GM23338 (cell line): ENCODE measurements at regions not wholly inside any gene's neighbourhood (a gene's known extent, or its start where the extent isn't known, plus 50 kb on each side); places are given as distances from the start of the nearest gene placed in this dataset.

Experiments used
- ATAC-seq: fragments of 200-7000 bp; cut with Tn5 transposase; 3 replicates; pipeline ENCODE4 v1.9.1; 2020
- DNase-seq: peaks from one replicate; pipeline ENCODE4 v3.0.0-alpha.2; 2015; ENCODE audit warnings: low spot score
- H2AFZ ChIP-seq: fragments of 200-600 bp; sonication (generic); 2 replicates; pipeline ENCODE4 v1.8.0; 2016; ENCODE audit warnings: antibody characterized with exemption, mild to moderate bottlenecking, moderate library complexity
- H3F3A ChIP-seq: fragments of 200-600 bp; sonication (generic); replicated peaks from 2 replicates; pipeline ENCODE4 v1.8.0; 2017; ENCODE audit warnings: antibody characterized with exemption, mixed run types, low read depth
- H3K27ac ChIP-seq: fragments of 200-600 bp; sonication (generic); 2 replicates; pipeline ENCODE4 v1.6.1; 2016; ENCODE audit warnings: low read depth
- H3K27me3 ChIP-seq: fragments of 200-600 bp; sonication (generic); 2 replicates; pipeline ENCODE4 v1.8.0; 2016; ENCODE audit warnings: mild to moderate bottlenecking, mixed run types, moderate library complexity; ENCODE audit not compliant: insufficient read depth
- H3K36me3 ChIP-seq: fragments of 200-600 bp; sonication (generic); 2 replicates; pipeline ENCODE4 v1.8.0; 2016; ENCODE audit warnings: mild to moderate bottlenecking; ENCODE audit not compliant: insufficient read depth
- H3K4me1 ChIP-seq: fragments of 200-600 bp; sonication (generic); 2 replicates; pipeline ENCODE4 v1.8.0; 2016; ENCODE audit warnings: mild to moderate bottlenecking, moderate library complexity; ENCODE audit not compliant: insufficient read depth
- H3K4me2 ChIP-seq: fragments of 200-600 bp; sonication (generic); 2 replicates; pipeline ENCODE4 v1.7.1; 2017; ENCODE audit warnings: mixed run types
- H3K4me3 ChIP-seq: fragments of 200-600 bp; sonication (generic); 2 replicates; pipeline ENCODE4 v1.6.1; 2016; ENCODE audit warnings: mixed run types
- H3K79me2 ChIP-seq: fragments of 200-600 bp; sonication (generic); replicated peaks from 2 replicates; pipeline ENCODE4 v1.8.0; 2017; ENCODE audit warnings: mild to moderate bottlenecking; ENCODE audit not compliant: insufficient read depth
- H3K9me2 ChIP-seq: fragments of 200-600 bp; sonication (generic); 2 replicates; pipeline ENCODE4 v1.8.0; 2017; ENCODE audit not compliant: insufficient read depth
- H4K20me1 ChIP-seq: fragments of 200-600 bp; sonication (generic); replicated peaks from 2 replicates; pipeline ENCODE4 v1.8.0; 2017; ENCODE audit warnings: mild to moderate bottlenecking; ENCODE audit not compliant: insufficient read depth
- H3K27ac Mint-ChIP-seq: 2 replicates; pipeline ENCODE4 v1.8.0; 2020; ENCODE audit warnings: inconsistent platforms, mild to moderate bottlenecking, moderate library complexity, mixed read lengths
- H3K27me3 Mint-ChIP-seq: 3 replicates; pipeline ENCODE4 v1.8.0; 2022; ENCODE audit warnings: low read depth, mild to moderate bottlenecking, moderate library complexity, mixed read lengths, inconsistent platforms; ENCODE audit not compliant: insufficient read depth, poor library complexity
- H3K36me3 Mint-ChIP-seq: 3 replicates; pipeline ENCODE4 v1.8.0; 2021; ENCODE audit warnings: low read depth, mild to moderate bottlenecking, inconsistent platforms, moderate library complexity, mixed read lengths
- H3K4me1 Mint-ChIP-seq: 3 replicates; pipeline ENCODE4 v1.8.0; 2020; ENCODE audit warnings: mild to moderate bottlenecking, inconsistent platforms, mixed read lengths
- H3K4me3 Mint-ChIP-seq: 3 replicates; pipeline ENCODE4 v1.8.0; 2021; ENCODE audit warnings: moderate library complexity, mild to moderate bottlenecking, inconsistent platforms, mixed read lengths
- H3K9me3 Mint-ChIP-seq: 3 replicates; pipeline ENCODE4 v1.8.0; 2020; ENCODE audit warnings: moderate library complexity, mild to moderate bottlenecking, inconsistent platforms, mixed read lengths
- CREB1 ChIP-seq: fragments of 250-450 bp; sonication (Bioruptor Pico); IDR thresholded peaks from 2 replicates; pipeline ENCODE4 v1.5.0; 2020; ENCODE audit warnings: low read depth, mild to moderate bottlenecking, moderate library complexity
- CTCF ChIP-seq, 2 experiments: fragments of 200-600 bp in 1 of 2; sonication (generic) in 1 of 2; conservative IDR thresholded peaks; 2 replicates each; pipeline versions ENCODE4 v1.5.1 to v1.6.1; 2016 to 2017; ENCODE audit warnings: antibody characterized with exemption in 2 of 2, low read depth in 2 of 2, mild to moderate bottlenecking in 2 of 2, moderate library complexity in 1 of 2
- NANOG ChIP-seq: IDR thresholded peaks from 2 replicates; pipeline ENCODE4 v1.6.1; 2016; ENCODE audit warnings: antibody characterized with exemption, borderline replicate concordance
- POLR2AphosphoS5 ChIP-seq: IDR thresholded peaks from 2 replicates; pipeline ENCODE4 v1.6.1; 2016; ENCODE audit warnings: antibody characterized with exemption, low read depth
- STAT1 ChIP-seq: IDR thresholded peaks from one replicate; pipeline ENCODE4 v1.6.1; 2016; ENCODE audit warnings: antibody characterized with exemption; ENCODE audit not compliant: unreplicated experiment
- ZNF331 ChIP-seq: fragments of 250-450 bp; sonication (Bioruptor Pico); IDR thresholded peaks from 2 replicates; pipeline ENCODE4 v1.5.0; 2020; ENCODE audit warnings: low read depth, mild to moderate bottlenecking, moderate library complexity
- ZNF462 ChIP-seq: fragments of 250-450 bp; sonication (Bioruptor Pico); IDR thresholded peaks from 2 replicates; pipeline ENCODE4 v1.5.0; 2020; ENCODE audit warnings: mild to moderate bottlenecking, moderate library complexity

GRCh38 chr2:7788736-7789135 is 871.5 kb downstream of the RNF144A start:
- Mint-ChIP-seq H3K4me3 (no peak overlapping the region), H3K9me3 (no peaks in the 10 kb centered on the region; the same call in 2 of the 3 replicates), H3K27ac (no peak overlapping the region), H3K4me1 (no peaks in the 10 kb centered on the region; the same call in 2 of the 3 replicates), H3K27me3 (no peaks in the 10 kb centered on the region), H3K36me3 (no peaks in the 10 kb centered on the region; the same call in 2 of the 3 replicates)
- DNase-seq (no peak), ATAC-seq (no peak)
- no peak overlapping the region for H2AFZ ChIP-seq
- no peaks in the 10 kb centered on the region for H4K20me1 ChIP-seq
- TF ChIP-seq ZNF331 (CRISPR knock-in tag), result no peak
- TF ChIP-seq NANOG, result no peak
- TF ChIP-seq CREB1 (CRISPR knock-in tag), result no peak
- TF ChIP-seq CTCF (conservative IDR thresholded peaks at IDR 0.05; ENCODE audit: low read depth in 2 of 2), result no peak
- no peak for TF ChIP-seq STAT1
- no peak for TF ChIP-seq ZNF462 (CRISPR knock-in tag)
- TF ChIP-seq POLR2AphosphoS5, result no peak
- H3K9me2 ChIP-seq, result no peaks in the 10 kb centered on the region
- no peaks in the 10 kb centered on the region for H3K36me3 ChIP-seq
- H3K4me2 ChIP-seq, result no peak overlapping the region
- no peak overlapping the region for H3K27ac ChIP-seq
- H3F3A ChIP-seq, result no peaks in the 10 kb centered on the region
- no peak overlapping the region for H3K4me3 ChIP-seq
- H3K4me1 ChIP-seq, result no peaks in the 10 kb centered on the region
- no peaks in the 10 kb centered on the region for H3K27me3 ChIP-seq
- no peaks in the 10 kb centered on the region for H3K79me2 ChIP-seq
